A673 (cell line): ENCODE measurements at regions not wholly inside any gene's neighbourhood (a gene's known extent, or its start where the extent isn't known, plus 50 kb on each side); places are given as distances from the start of the nearest gene placed in this dataset.

Experiments
- EZH2 ChIP-seq: fragments of 200-600 bp; sonication (generic); IDR thresholded peaks from 2 replicates; pipeline ENCODE4 v1.6.1; 2017; ENCODE audit warnings: borderline replicate concordance, low read depth, mild to moderate bottlenecking, mixed read lengths, antibody characterized with exemption, low read length; ENCODE audit not compliant: poor library complexity, severe bottlenecking
- TF ChIP-seq, protein P1 (sequence below): fragments of 300-800, 200-600 bp; sonication (generic); conservative IDR thresholded peaks from 2 replicates; pipeline ENCODE4 v1.5.1; 2017; ENCODE audit warnings: low read depth, mild to moderate bottlenecking, antibody characterized with exemption, low read length, moderate library complexity, mixed read lengths

DNA sequence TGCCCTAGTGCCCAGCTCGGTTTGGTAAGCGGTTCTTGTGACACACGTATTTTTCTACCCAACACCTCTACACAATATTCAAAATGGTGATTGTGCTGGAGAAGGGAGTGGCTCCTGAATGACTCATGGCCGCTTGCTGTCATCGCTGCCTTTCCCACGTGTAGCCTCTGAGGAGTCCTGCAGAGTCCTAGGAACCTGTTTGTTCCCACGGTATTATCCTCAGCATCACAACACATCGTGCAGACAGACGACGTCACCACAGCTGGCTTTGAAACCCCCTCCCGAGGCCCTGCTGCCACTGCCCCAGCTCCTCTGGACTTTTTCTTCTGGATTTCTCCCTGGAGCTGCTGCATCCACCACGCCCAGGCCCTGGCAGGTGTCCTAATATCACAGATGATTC is 353.5 kb downstream of the SMOC2 start:
- TF ChIP-seq, protein P1, sequence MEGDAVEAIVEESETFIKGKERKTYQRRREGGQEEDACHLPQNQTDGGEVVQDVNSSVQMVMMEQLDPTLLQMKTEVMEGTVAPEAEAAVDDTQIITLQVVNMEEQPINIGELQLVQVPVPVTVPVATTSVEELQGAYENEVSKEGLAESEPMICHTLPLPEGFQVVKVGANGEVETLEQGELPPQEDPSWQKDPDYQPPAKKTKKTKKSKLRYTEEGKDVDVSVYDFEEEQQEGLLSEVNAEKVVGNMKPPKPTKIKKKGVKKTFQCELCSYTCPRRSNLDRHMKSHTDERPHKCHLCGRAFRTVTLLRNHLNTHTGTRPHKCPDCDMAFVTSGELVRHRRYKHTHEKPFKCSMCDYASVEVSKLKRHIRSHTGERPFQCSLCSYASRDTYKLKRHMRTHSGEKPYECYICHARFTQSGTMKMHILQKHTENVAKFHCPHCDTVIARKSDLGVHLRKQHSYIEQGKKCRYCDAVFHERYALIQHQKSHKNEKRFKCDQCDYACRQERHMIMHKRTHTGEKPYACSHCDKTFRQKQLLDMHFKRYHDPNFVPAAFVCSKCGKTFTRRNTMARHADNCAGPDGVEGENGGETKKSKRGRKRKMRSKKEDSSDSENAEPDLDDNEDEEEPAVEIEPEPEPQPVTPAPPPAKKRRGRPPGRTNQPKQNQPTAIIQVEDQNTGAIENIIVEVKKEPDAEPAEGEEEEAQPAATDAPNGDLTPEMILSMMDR, result no peak
- no peak for TF ChIP-seq EZH2
